WERI-Rb-1 (cell line): ENCODE measurements at regions not wholly inside any gene's neighbourhood (a gene's known extent, or its start where the extent isn't known, plus 50 kb on each side); places are given as distances from the start of the nearest gene placed in this dataset.

Experiments
- DNase-seq: peaks from one replicate; pipeline ENCODE4 v3.0.0-alpha.2; 2020
- H3K27ac ChIP-seq: fragments of 250-450 bp; sonication (Bioruptor Pico); 2 replicates; pipeline ENCODE4 v1.5.1; 2020; ENCODE audit warnings: mild to moderate bottlenecking, moderate library complexity
- H3K27me3 ChIP-seq: fragments of 250-450 bp; sonication (Bioruptor Pico); 2 replicates; pipeline ENCODE4 v1.5.1; 2021; ENCODE audit warnings: mild to moderate bottlenecking, low read depth, moderate library complexity; ENCODE audit not compliant: insufficient read depth, severe bottlenecking
- H3K36me3 ChIP-seq: fragments of 250-450 bp; sonication (Bioruptor Pico); 2 replicates; pipeline ENCODE4 v1.5.1; 2020; ENCODE audit warnings: mild to moderate bottlenecking, moderate library complexity
- H3K4me3 ChIP-seq: 2 replicates; pipeline ENCODE4 v1.5.1; 2011; ENCODE audit warnings: low read depth, mild to moderate bottlenecking, control low read depth, low read length
- H3K9me3 ChIP-seq: fragments of 250-450 bp; sonication (Bioruptor Pico); 2 replicates; pipeline ENCODE4 v1.5.1; 2021; ENCODE audit warnings: mild to moderate bottlenecking, moderate library complexity; ENCODE audit not compliant: severe bottlenecking
- TF ChIP-seq, protein P1 (sequence below): IDR thresholded peaks from 2 replicates; pipeline ENCODE4 v1.5.1; 2011; ENCODE audit warnings: low read depth, mild to moderate bottlenecking, control low read depth, inconsistent platforms, low read length

GRCh38 chr6:165880686-165881085 is 217.6 kb upstream of the PDE10A start:
- Histone ChIP-seq H3K27ac (no peak overlapping the region), H3K4me3 (no peak overlapping the region), H3K27me3 (peaks cover 86% of the 10 kb centered on the region), H3K36me3 (no peaks in the 10 kb centered on the region), H3K9me3 (peaks cover 4% of the 10 kb centered on the region)
- DNase-seq, result no peak
- TF ChIP-seq, protein P1, sequence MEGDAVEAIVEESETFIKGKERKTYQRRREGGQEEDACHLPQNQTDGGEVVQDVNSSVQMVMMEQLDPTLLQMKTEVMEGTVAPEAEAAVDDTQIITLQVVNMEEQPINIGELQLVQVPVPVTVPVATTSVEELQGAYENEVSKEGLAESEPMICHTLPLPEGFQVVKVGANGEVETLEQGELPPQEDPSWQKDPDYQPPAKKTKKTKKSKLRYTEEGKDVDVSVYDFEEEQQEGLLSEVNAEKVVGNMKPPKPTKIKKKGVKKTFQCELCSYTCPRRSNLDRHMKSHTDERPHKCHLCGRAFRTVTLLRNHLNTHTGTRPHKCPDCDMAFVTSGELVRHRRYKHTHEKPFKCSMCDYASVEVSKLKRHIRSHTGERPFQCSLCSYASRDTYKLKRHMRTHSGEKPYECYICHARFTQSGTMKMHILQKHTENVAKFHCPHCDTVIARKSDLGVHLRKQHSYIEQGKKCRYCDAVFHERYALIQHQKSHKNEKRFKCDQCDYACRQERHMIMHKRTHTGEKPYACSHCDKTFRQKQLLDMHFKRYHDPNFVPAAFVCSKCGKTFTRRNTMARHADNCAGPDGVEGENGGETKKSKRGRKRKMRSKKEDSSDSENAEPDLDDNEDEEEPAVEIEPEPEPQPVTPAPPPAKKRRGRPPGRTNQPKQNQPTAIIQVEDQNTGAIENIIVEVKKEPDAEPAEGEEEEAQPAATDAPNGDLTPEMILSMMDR, result no peak

- DNase-seq, result no peak
- no peaks in the 10 kb centered on the region for H3K36me3 ChIP-seq
- H3K27ac ChIP-seq, result no peak overlapping the region
- H3K4me3 ChIP-seq, result no peak overlapping the region
- TF ChIP-seq, protein P1, result no peak
- peaks cover 4% of the 10 kb centered on the region for H3K9me3 ChIP-seq
- peaks cover 84% of the 10 kb centered on the region for H3K27me3 ChIP-seq
These were observed 214.7 kb upstream of the PDE10A start for GRCh38 chr6:165877773-165878172.

DNA sequence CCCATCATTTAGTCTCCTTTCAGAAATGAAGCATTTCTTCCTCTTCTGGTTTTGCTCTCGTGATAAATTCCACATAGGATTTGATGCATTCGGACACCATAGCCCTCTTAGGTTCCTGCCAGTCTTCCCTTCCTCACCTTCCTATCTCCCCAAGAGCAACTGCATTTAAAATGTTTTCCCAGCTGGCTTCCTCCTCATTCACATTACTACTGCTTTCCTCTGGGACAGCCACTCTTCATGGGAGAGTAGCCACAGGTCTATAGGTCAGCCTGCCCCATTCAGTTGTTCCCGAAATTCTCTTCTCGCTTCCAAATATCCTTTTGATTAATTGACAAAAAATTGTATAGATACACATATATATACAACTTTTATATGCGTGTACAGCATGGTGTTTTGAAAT is 214.2 kb upstream of the PDE10A start:
- TF ChIP-seq, protein P1, result no peak
- no peak overlapping the region for H3K4me3 ChIP-seq
- peaks cover 84% of the 10 kb centered on the region for H3K27me3 ChIP-seq
- DNase-seq, result no peak
- no peak overlapping the region for H3K27ac ChIP-seq
- peaks cover 4% of the 10 kb centered on the region for H3K9me3 ChIP-seq
- H3K36me3 ChIP-seq, result no peaks in the 10 kb centered on the region

DNA sequence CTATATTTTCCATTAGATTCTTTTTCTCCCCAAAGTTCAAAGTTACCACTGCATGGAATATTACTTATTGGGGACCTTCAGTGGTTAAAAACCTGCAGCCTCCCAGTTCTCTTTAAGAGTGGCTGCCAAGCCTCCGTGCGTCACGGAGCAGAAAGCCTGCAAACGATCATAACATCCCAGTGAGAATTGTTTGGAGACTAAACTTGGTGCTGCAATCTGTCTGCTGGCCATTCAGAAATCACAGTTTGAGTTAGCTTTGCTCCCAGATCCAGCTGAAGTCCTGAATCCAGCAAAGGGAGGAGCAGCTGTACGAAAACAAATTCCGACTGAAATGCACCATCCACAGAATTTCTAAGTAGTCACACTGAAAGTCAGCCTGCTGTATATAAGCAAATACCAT is 213.5 kb upstream of the PDE10A start:
- TF ChIP-seq, protein P1, result no peak
- no peak for DNase-seq
- no peak overlapping the region for H3K27ac ChIP-seq
- peaks cover 4% of the 10 kb centered on the region for H3K9me3 ChIP-seq
- peaks cover 84% of the 10 kb centered on the region for H3K27me3 ChIP-seq
- no peak overlapping the region for H3K4me3 ChIP-seq
- no peaks in the 10 kb centered on the region for H3K36me3 ChIP-seq

DNA sequence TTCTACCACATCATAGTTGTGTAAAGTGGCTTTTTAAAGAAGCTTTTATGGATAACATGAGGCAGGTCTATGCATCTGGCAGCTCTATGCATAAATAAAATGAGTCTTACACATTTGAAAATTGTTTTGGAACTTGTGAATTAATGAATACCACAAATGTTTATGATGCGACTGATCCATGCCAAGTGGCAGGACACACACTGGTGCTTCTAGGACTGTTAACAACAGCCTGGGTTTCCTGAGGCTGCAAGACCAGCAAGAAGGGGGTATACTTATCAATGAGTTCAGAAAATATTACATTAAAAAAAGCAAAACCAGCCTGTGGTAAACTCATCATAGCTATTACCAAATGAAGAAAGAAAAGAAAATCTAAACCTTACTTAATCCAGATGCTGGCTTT is 212.9 kb upstream of the PDE10A start:
- H3K27me3 ChIP-seq, result peaks cover 86% of the 10 kb centered on the region
- TF ChIP-seq, protein P1, result no peak
- peaks cover 4% of the 10 kb centered on the region for H3K9me3 ChIP-seq
- H3K4me3 ChIP-seq, result no peak overlapping the region
- no peaks in the 10 kb centered on the region for H3K36me3 ChIP-seq
- no peak for DNase-seq
- no peak overlapping the region for H3K27ac ChIP-seq

DNA sequence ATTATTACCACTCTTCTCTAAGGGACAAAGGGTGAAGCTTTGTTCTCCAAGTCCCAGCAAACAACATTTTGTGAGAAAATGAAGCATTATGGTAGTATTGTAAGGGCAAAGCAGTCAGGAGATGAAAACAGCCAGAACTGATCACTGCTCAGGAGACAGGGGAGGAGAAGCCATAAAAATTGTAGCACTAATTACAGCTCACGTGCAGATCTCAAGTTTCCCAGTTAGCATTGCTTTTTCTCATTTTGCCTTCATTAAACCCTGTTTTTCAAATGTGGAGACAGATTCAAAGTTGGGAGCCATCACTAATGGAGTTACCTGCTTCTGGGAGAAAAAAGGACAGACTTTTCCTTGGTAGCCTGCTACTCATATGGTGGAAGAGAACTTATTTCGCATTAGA is 210.9 kb upstream of the PDE10A start:
- peaks cover 83% of the 10 kb centered on the region for H3K27me3 ChIP-seq
- H3K36me3 ChIP-seq, result no peaks in the 10 kb centered on the region
- DNase-seq, result no peak
- H3K27ac ChIP-seq, result no peak overlapping the region
- peaks cover 10% of the 10 kb centered on the region for H3K9me3 ChIP-seq
- H3K4me3 ChIP-seq, result no peak overlapping the region
- TF ChIP-seq, protein P1, result no peak
